Ectodermal cell (in vitro differentiated cells): ENCODE measurements at regions not wholly inside any gene's neighbourhood (a gene's known extent, or its start where the extent isn't known, plus 50 kb on each side); places are given as distances from the start of the nearest gene placed in this dataset.

Experiments used
- H3K27ac ChIP-seq: 2 replicates; pipeline ENCODE4 v1.7.0; 2013; ENCODE audit warnings: mild to moderate bottlenecking, low read depth, low read length; ENCODE audit not compliant: insufficient read depth, poor library complexity, severe bottlenecking
- H3K27me3 ChIP-seq: 2 replicates; pipeline ENCODE4 v1.7.0; 2013; ENCODE audit warnings: mild to moderate bottlenecking, low read length; ENCODE audit not compliant: insufficient read depth, control insufficient read depth, poor library complexity, severe bottlenecking
- H3K36me3 ChIP-seq: one replicate; pipeline ENCODE4 v1.7.0; 2013; ENCODE audit warnings: low read length; ENCODE audit not compliant: control insufficient read depth, insufficient read depth
- H3K4me1 ChIP-seq: one replicate; pipeline ENCODE4 v1.7.0; 2013; ENCODE audit warnings: low read length; ENCODE audit not compliant: control insufficient read depth, insufficient read depth
- H3K4me3 ChIP-seq: 2 replicates; pipeline ENCODE4 v1.7.0; 2013; ENCODE audit warnings: low read depth, low read length, control low read depth; ENCODE audit not compliant: insufficient read depth
- H3K9me3 ChIP-seq: 2 replicates; pipeline ENCODE4 v1.7.0; 2013; ENCODE audit warnings: mild to moderate bottlenecking, low read length, moderate library complexity; ENCODE audit not compliant: control insufficient read depth
- WGBS, 2 experiments: methylation state at CpG; one replicate each; pipeline ENCODE4 v1.1.7; 2013; ENCODE audit warnings: missing lambda C conversion rate in 2 of 2; 5-methylcytosine and 5-hydroxymethylcytosine counted together

- Histone ChIP-seq H3K9me3 (no peaks in the 10 kb centered on the region), H3K36me3 (no peaks in the 10 kb centered on the region), H3K4me1 (peaks cover 44% of the 10 kb centered on the region), H3K4me3 (no peak overlapping the region), H3K27me3 (peaks cover 72% of the 10 kb centered on the region), H3K27ac (no peak overlapping the region)
- 18 to 21% methylated on average over 14 of the region's 14 CpGs for WGBS, 2 experiments
Observed at GRCh38 chr16:85461022-85461813, 151.9 kb upstream of the GSE1 start.

GRCh38 chr16:85461814-85462713, 151.1 kb upstream of the GSE1 start:
- H3K9me3 ChIP-seq = no peaks in the 10 kb centered on the region
- WGBS, 2 experiments = 0 to 1% methylated on average over 35 of the region's 35 CpGs
- H3K36me3 ChIP-seq = no peaks in the 10 kb centered on the region
- H3K4me3 ChIP-seq = peak overlapping the region; percentile 26
- peaks cover 72% of the 10 kb centered on the region for H3K27me3 ChIP-seq
- H3K27ac ChIP-seq = no peak overlapping the region
- H3K4me1 ChIP-seq = peaks cover 38% of the 10 kb centered on the region

DNA sequence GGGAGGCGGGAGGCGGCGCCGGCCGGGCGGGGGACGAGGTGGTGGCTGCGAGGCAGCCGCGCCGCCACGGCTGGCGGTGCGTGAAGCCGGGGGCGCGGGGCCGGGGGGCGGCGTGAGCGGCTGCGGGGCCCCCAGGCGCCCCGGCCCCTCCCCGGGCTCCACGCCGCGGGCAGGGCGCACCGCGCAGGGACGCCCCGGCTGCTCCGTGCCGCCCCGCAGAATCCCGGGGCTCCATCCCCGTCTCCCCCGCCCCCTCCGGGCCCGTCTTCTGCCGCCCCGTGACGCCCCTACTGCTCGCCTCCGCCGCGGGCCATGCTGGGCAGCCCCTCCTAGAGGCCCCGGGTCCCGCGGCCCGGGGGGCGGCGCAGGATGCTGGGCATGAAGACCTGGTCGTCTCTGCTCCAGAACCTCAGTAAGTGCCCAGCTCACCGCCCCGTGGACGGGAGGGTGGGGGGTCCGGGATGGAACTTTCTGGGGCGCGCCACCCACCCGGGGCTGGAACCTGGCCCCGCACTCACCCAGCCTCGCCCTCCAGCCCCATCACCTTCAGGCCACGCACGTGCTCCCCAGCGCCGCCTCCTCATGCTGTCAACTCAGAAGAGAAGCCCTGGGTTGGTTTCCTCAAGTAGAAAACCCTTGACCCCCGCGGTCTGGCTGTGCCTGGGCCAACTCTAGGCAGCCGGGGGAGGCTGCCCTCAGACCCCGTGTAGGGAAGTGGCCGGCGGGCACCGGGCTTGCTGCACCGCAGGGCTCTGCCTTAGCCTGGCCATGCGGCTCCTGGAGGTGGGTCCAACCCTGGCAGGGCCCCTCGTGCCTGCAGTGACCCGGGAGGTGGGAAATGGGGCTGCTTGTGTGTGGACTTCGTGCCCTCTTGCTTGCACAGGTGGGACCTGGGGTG, 150.2 kb upstream of the GSE1 start:
- 9% methylated on average over 80 of the region's 80 CpGs for WGBS, 2 experiments
- no peak overlapping the region for H3K4me3 ChIP-seq
- H3K36me3 ChIP-seq = no peaks in the 10 kb centered on the region
- H3K9me3 ChIP-seq = no peaks in the 10 kb centered on the region
- no peak overlapping the region for H3K27ac ChIP-seq
- H3K27me3 ChIP-seq = peaks cover 72% of the 10 kb centered on the region
- H3K4me1 ChIP-seq = peaks cover 38% of the 10 kb centered on the region

DNA sequence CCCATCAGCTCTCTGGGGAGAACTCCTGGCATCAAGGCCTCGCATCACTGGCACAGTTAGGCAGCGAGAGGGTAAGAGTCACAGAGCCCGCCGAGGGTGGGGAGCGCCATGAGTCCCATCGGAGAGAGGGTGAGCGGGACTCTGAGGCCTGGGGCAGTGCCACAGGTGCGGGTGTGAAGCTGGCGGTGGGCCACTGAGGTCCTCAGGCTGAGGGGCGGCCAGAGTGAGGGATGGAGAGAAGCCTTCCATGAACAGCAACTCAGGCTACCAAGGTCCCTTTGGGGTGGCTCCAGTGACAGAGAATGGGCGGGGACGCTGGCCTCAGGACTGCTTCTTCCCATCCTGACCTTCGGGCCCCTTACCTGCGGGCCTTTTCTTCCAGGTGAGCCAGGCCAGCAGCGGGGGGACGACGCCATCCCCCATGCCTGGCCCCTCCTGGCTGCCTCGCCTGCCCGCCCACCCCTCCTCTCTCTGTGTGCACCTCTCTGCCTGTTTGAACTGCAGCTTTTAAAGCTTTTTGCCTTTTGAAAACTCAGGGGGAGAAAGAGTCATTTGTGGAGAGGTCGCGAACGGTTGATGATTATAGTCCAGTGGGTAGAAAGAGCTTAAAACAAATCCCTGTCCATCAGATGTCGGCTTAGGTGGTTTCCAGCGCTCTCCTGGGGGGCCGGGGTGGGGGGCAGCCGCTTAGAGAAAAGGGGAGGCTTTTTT, 149.3 kb upstream of the GSE1 start:
- no peak overlapping the region for H3K4me3 ChIP-seq
- H3K36me3 ChIP-seq = no peaks in the 10 kb centered on the region
- H3K4me1 ChIP-seq = peaks cover 38% of the 10 kb centered on the region
- H3K27me3 ChIP-seq = peaks cover 68% of the 10 kb centered on the region
- no peaks in the 10 kb centered on the region for H3K9me3 ChIP-seq
- 85 to 88% methylated on average over 26 of the region's 26 CpGs for WGBS, 2 experiments
- H3K27ac ChIP-seq = no peak overlapping the region

- WGBS, 2 experiments = 86 to 87% methylated on average over 30 of the region's 30 CpGs
- peaks cover 60% of the 10 kb centered on the region for H3K27me3 ChIP-seq
- no peak overlapping the region for H3K4me3 ChIP-seq
- H3K9me3 ChIP-seq = no peaks in the 10 kb centered on the region
- H3K27ac ChIP-seq = no peak overlapping the region
- H3K4me1 ChIP-seq = peaks cover 38% of the 10 kb centered on the region
- no peaks in the 10 kb centered on the region for H3K36me3 ChIP-seq
Observed at GRCh38 chr16:85464383-85465305, 148.5 kb upstream of the GSE1 start.

- Histone ChIP-seq H3K9me3 (no peaks in the 10 kb centered on the region), H3K27ac (no peak overlapping the region), H3K4me3 (no peak overlapping the region), H3K36me3 (no peaks in the 10 kb centered on the region), H3K27me3 (peaks cover 51% of the 10 kb centered on the region), H3K4me1 (peaks cover 35% of the 10 kb centered on the region)
- WGBS, 2 experiments = 86 to 87% methylated on average over 12 of the region's 12 CpGs
Observed at GRCh38 chr16:85465328-85466303, 147.5 kb upstream of the GSE1 start.

DNA sequence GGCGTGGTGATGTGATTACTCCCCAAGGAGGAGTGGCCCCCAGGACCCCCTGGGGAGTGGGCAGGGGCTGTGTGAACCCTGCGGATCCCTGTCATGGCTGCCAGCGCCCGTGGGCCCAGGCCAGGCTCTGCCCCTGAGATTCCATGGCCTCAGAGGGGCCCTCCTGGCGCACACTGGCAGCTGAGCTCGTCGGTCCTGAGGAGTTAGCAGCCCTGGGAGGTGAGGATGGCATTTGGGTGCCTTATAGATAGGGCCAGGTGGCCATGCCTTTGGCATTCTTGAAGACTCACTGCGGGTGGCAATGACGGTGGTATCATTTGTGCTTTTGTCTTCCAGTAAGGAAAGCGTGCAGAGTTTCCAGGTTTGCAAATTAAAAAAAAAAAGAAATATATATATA, 146.8 kb upstream of the GSE1 start:
- peaks cover 28% of the 10 kb centered on the region for H3K4me1 ChIP-seq
- H3K9me3 ChIP-seq = no peaks in the 10 kb centered on the region
- 91 to 92% methylated on average over 9 to 10 of the region's 10 CpGs for WGBS, 2 experiments
- no peaks in the 10 kb centered on the region for H3K36me3 ChIP-seq
- H3K27ac ChIP-seq = no peak overlapping the region
- H3K27me3 ChIP-seq = peaks cover 44% of the 10 kb centered on the region
- H3K4me3 ChIP-seq = no peak overlapping the region

DNA sequence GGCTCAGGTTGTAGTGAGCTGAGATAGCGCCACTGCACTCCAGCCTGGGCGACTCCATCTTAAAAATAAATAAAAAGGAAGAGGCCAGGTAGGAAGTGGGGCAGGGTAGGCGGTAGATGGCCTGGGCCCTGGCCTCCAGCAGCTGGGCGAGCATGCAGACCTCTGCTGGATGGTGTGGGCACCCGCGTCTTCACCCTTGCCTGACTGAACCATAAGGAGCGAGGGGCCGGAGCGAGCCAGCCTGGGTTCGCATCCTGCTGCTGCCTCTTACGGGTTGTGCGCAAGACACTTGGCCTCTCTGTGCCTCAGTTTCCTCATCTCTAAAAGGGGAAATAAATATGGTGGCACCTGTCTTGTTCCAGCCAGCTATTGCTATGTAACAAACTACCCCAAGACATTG, 146.1 kb upstream of the GSE1 start:
- Histone ChIP-seq H3K36me3 (no peaks in the 10 kb centered on the region), H3K4me1 (peaks cover 21% of the 10 kb centered on the region), H3K4me3 (no peak overlapping the region), H3K9me3 (no peaks in the 10 kb centered on the region), H3K27ac (no peak overlapping the region), H3K27me3 (peaks cover 37% of the 10 kb centered on the region)
- WGBS, 2 experiments = 93 to 96% methylated on average over 12 of the region's 12 CpGs
